ENCODE measurements at regions not wholly inside any gene's neighbourhood (a gene's known extent, or its start where the extent isn't known, plus 50 kb on each side); places are given as distances from the start of the nearest gene placed in this dataset.

GRCh38 chr17:72297326-72298115, 176.7 kb downstream of the SOX9 start:
- Histone ChIP-seq H3K4me1 (ENCODE audit: control insufficient read depth, extremely low read depth, insufficient read depth, low read length) (peaks cover 8% of the 10 kb centered on the region), H3K27me3 (ENCODE audit: control insufficient read depth, insufficient read depth, low read length) (no peaks in the 10 kb centered on the region), H4K20me1 (ENCODE audit: control insufficient read depth, extremely low read depth, insufficient read depth, low read length) (no peaks in the 10 kb centered on the region), H3K79me2 (ENCODE audit: control insufficient read depth, insufficient read depth, low read length) (no peaks in the 10 kb centered on the region), H3K27ac (ENCODE audit: insufficient read depth, low read length) (no peak overlapping the region), H3K36me3 (ENCODE audit: control insufficient read depth, insufficient read depth, low read length) (no peaks in the 10 kb centered on the region), H3K9ac (ENCODE audit: insufficient read depth, low read length) (no peak overlapping the region), H2AFZ (ENCODE audit: low read length) (no peak overlapping the region), H3K9me3 (ENCODE audit: control insufficient read depth, insufficient read depth, low read depth, low read length) (no peaks in the 10 kb centered on the region), H3K4me2 (ENCODE audit: extremely low read depth, insufficient read depth, low read length) (peak overlapping the region; percentile 48), H3K4me3 (replicated peaks in 1 of 4; ENCODE audit: control extremely low read depth in 1 of 4, insufficient read depth in 1 of 4, low read depth in 3 of 4, low read length in 4 of 4) (no peak overlapping the region)
- TF ChIP-seq CTCF (conservative IDR thresholded peaks at IDR 0.05 in 1 of 2, IDR thresholded peaks at IDR 0.05 in 1 of 2; ENCODE audit: low read depth in 1 of 2, low read length in 2 of 2), result no peak
- no peak for TF ChIP-seq EZH2 (IDR thresholded peaks at IDR 0.05; ENCODE audit: low read length, missing control alignments)
- DNase-seq (ENCODE audit: low read depth in 2 of 2), result peak; percentile 42 to 65

- H3K27me3 ChIP-seq (ENCODE audit: control insufficient read depth, insufficient read depth, low read length), result no peaks in the 10 kb centered on the region
- DNase-seq (ENCODE audit: low read depth in 2 of 2), result no peak
- H3K4me3 ChIP-seq (replicated peaks in 1 of 4; ENCODE audit: control extremely low read depth in 1 of 4, insufficient read depth in 1 of 4, low read depth in 3 of 4, low read length in 4 of 4), result no peak overlapping the region
- H3K4me2 ChIP-seq (ENCODE audit: extremely low read depth, insufficient read depth, low read length), result no peak overlapping the region
- TF ChIP-seq CTCF (conservative IDR thresholded peaks at IDR 0.05 in 1 of 2, IDR thresholded peaks at IDR 0.05 in 1 of 2; ENCODE audit: low read depth in 1 of 2, low read length in 2 of 2) (no peak), EZH2 (IDR thresholded peaks at IDR 0.05; ENCODE audit: low read length, missing control alignments) (no peak)
- peaks cover 8% of the 10 kb centered on the region for H3K4me1 ChIP-seq (ENCODE audit: control insufficient read depth, extremely low read depth, insufficient read depth, low read length)
- no peak overlapping the region for H3K9ac ChIP-seq (ENCODE audit: insufficient read depth, low read length)
- no peaks in the 10 kb centered on the region for H3K36me3 ChIP-seq (ENCODE audit: control insufficient read depth, insufficient read depth, low read length)
- no peaks in the 10 kb centered on the region for H3K9me3 ChIP-seq (ENCODE audit: control insufficient read depth, insufficient read depth, low read depth, low read length)
- H4K20me1 ChIP-seq (ENCODE audit: control insufficient read depth, extremely low read depth, insufficient read depth, low read length), result no peaks in the 10 kb centered on the region
- H2AFZ ChIP-seq (ENCODE audit: low read length), result no peak overlapping the region
- H3K27ac ChIP-seq (ENCODE audit: insufficient read depth, low read length), result no peak overlapping the region
- H3K79me2 ChIP-seq (ENCODE audit: control insufficient read depth, insufficient read depth, low read length), result no peaks in the 10 kb centered on the region
Observed at GRCh38 chr17:72299100-72299499, 178.3 kb downstream of the SOX9 start.

GRCh38 chr17:72299592-72299991, 178.8 kb downstream of the SOX9 start:
- H3K9ac ChIP-seq (ENCODE audit: insufficient read depth, low read length), result no peak overlapping the region
- TF ChIP-seq CTCF (conservative IDR thresholded peaks at IDR 0.05 in 1 of 2, IDR thresholded peaks at IDR 0.05 in 1 of 2; ENCODE audit: low read depth in 1 of 2, low read length in 2 of 2), result no peak
- TF ChIP-seq EZH2 (IDR thresholded peaks at IDR 0.05; ENCODE audit: low read length, missing control alignments), result no peak

More at GRCh38 chr17:72299592-72299991, 178.8 kb downstream of the SOX9 start:
- Histone ChIP-seq H2AFZ (ENCODE audit: low read length) (no peak overlapping the region), H3K36me3 (ENCODE audit: control insufficient read depth, insufficient read depth, low read length) (no peaks in the 10 kb centered on the region), H3K27me3 (ENCODE audit: control insufficient read depth, insufficient read depth, low read length) (no peaks in the 10 kb centered on the region), H3K27ac (ENCODE audit: insufficient read depth, low read length) (no peak overlapping the region), H3K79me2 (ENCODE audit: control insufficient read depth, insufficient read depth, low read length) (no peaks in the 10 kb centered on the region), H3K4me1 (ENCODE audit: control insufficient read depth, extremely low read depth, insufficient read depth, low read length) (peaks cover 8% of the 10 kb centered on the region), H3K4me3 (replicated peaks in 1 of 4; ENCODE audit: control extremely low read depth in 1 of 4, insufficient read depth in 1 of 4, low read depth in 3 of 4, low read length in 4 of 4) (no peak overlapping the region), H3K4me2 (ENCODE audit: extremely low read depth, insufficient read depth, low read length) (no peak overlapping the region), H3K9me3 (ENCODE audit: control insufficient read depth, insufficient read depth, low read depth, low read length) (no peaks in the 10 kb centered on the region), H4K20me1 (ENCODE audit: control insufficient read depth, extremely low read depth, insufficient read depth, low read length) (no peaks in the 10 kb centered on the region)
- DNase-seq (ENCODE audit: low read depth in 2 of 2), result no peak

All from fibroblast of lung (primary cell).